Suprapubic skin (tissue), 3 donors: ENCODE measurements at regions not wholly inside any gene's neighbourhood (a gene's known extent, or its start where the extent isn't known, plus 50 kb on each side); places are given as distances from the start of the nearest gene placed in this dataset.

Experiments
- CTCF ChIP-seq, 2 donors: fragments of 200-600 bp in 1 of 2; fragments of 450-650 bp in 1 of 2; sonication (generic) in 1 of 2; IDR thresholded peaks; one replicate each; pipeline ENCODE4 v1.5.1; 2016 to 2019; ENCODE audit warnings: antibody characterized with exemption in 2 of 2, mild to moderate bottlenecking in 1 of 2, moderate library complexity in 1 of 2
- EP300 ChIP-seq: sonication (generic); formaldehyde crosslinking; IDR thresholded peaks from one replicate; pipeline ENCODE4 v1.6.1; 2017; ENCODE audit warnings: antibody characterized with exemption
- POLR2A ChIP-seq, 2 donors: fragments of 450-650 bp; IDR thresholded peaks; one replicate each; pipeline ENCODE4 v1.6.1; 2017; ENCODE audit warnings: antibody characterized with exemption in 2 of 2, mild to moderate bottlenecking in 2 of 2, moderate library complexity in 2 of 2

GRCh38 chr13:40235160-40235796, 431.2 kb downstream of the FOXO1 start:
- TF ChIP-seq CTCF (IDR thresholded peaks at IDR 0.05), result no peak
- no peak for TF ChIP-seq POLR2A (IDR thresholded peaks at IDR 0.05)
- no peak for TF ChIP-seq EP300
